Endothelial cell of umbilical vein (primary cell): ENCODE measurements at regions not wholly inside any gene's neighbourhood (a gene's known extent, or its start where the extent isn't known, plus 50 kb on each side); places are given as distances from the start of the nearest gene placed in this dataset.

ENCODE experiments used
- BruUV-seq: library from RNA; stranded (reverse); fragments of 400-500 nt; replicated peaks from 2 replicates; lab custom pipeline; 2021; lab: Mats Ljungman, UMichigan
- CTCF ChIA-PET: fragments of 300-600, 350-600 bp; sonication (Branson Sonifier 250); formaldehyde crosslinking; loops from one replicate; lab custom pipeline; 2021; ENCODE audit warnings: antibody characterized with exemption, inconsistent platforms; lab: Charles Lee
- POLR2A ChIA-PET: fragments of 300-600, 350-600 bp; sonication (Branson Sonifier 250); formaldehyde crosslinking; loops from one replicate; lab custom pipeline; 2021; ENCODE audit warnings: antibody characterized with exemption, inconsistent platforms; lab: Charles Lee
- DNase-seq: peaks from one replicate; pipeline ENCODE4 v3.0.0-alpha.2; 2011; ENCODE audit warnings: low read depth, low spot score
- FAIRE-seq: peaks from 2 replicates; lab custom pipeline; 2011; peaks lifted over from hg19 to GRCh38; lab: Jason Lieb, UNC
- H2AFZ ChIP-seq: 2 replicates; pipeline ENCODE4 v1.6.0; 2012; ENCODE audit warnings: low read depth, low read length, control low read depth, inconsistent platforms
- H3K27ac ChIP-seq: 2 replicates; pipeline ENCODE4 v1.5.1; 2011; ENCODE audit warnings: low read depth, mild to moderate bottlenecking, control low read depth, low read length, moderate library complexity; ENCODE audit not compliant: insufficient read depth
- H3K27me3 ChIP-seq, 2 experiments: 2 replicates each; pipeline versions ENCODE4 v1.6.0 to v1.6.1; 2011; ENCODE audit warnings: low read length in 2 of 2, mixed read lengths in 1 of 2; ENCODE audit not compliant: control insufficient read depth in 2 of 2, insufficient read depth in 2 of 2
- H3K36me3 ChIP-seq, 2 experiments: 2 replicates in 1 of 2; 3 replicates in 1 of 2; pipeline ENCODE4 v1.5.1; 2011; ENCODE audit warnings: low read length in 2 of 2, mild to moderate bottlenecking in 1 of 2, moderate library complexity in 1 of 2; ENCODE audit not compliant: control insufficient read depth in 2 of 2, insufficient read depth in 2 of 2; ENCODE audit errors: extremely low read depth in 1 of 2
- H3K4me1 ChIP-seq: 3 replicates; pipeline ENCODE4 v1.5.1; 2011; ENCODE audit warnings: mild to moderate bottlenecking, low read length; ENCODE audit not compliant: control insufficient read depth, insufficient read depth; ENCODE audit errors: extremely low read depth
- H3K4me2 ChIP-seq: 2 replicates; pipeline ENCODE4 v1.6.1; 2011; ENCODE audit warnings: low read length, control low read depth, mixed read lengths; ENCODE audit not compliant: insufficient read depth
- H3K4me3 ChIP-seq, 3 experiments: fragments of 200-600 bp in 1 of 3; sonication (generic), shearing (Covaris generic) in 1 of 3; replicated peaks in 1 of 3; 2 replicates each; pipeline ENCODE4 v1.5.1; 2011 to 2016; ENCODE audit warnings: control low read depth in 3 of 3, low read length in 3 of 3, mild to moderate bottlenecking in 2 of 3, inconsistent platforms in 1 of 3, low read depth in 1 of 3, moderate library complexity in 1 of 3; ENCODE audit not compliant: insufficient read depth in 1 of 3
- H3K79me2 ChIP-seq: 2 replicates; pipeline ENCODE4 v1.6.0; 2012; ENCODE audit warnings: low read length, inconsistent platforms; ENCODE audit not compliant: control insufficient read depth, insufficient read depth
- H3K9ac ChIP-seq: replicated peaks from 2 replicates; pipeline ENCODE3; 2011; ENCODE audit warnings: low read length, control low read depth; ENCODE audit not compliant: insufficient read depth; ENCODE audit errors: extremely low read depth
- H3K9me1 ChIP-seq: replicated peaks from 3 replicates; pipeline ENCODE4 v1.6.0; 2011; ENCODE audit warnings: mild to moderate bottlenecking, low read length; ENCODE audit not compliant: control insufficient read depth, insufficient read depth; ENCODE audit errors: extremely low read depth
- H3K9me3 ChIP-seq: replicated peaks from 2 replicates; pipeline ENCODE4 v1.5.1; 2012; ENCODE audit warnings: low read length, inconsistent platforms; ENCODE audit not compliant: control insufficient read depth, insufficient read depth
- H4K20me1 ChIP-seq: replicated peaks from 2 replicates; pipeline ENCODE3; 2011; ENCODE audit warnings: mild to moderate bottlenecking, low read length; ENCODE audit not compliant: control insufficient read depth, insufficient read depth; ENCODE audit errors: extremely low read depth
- EZH2 ChIP-seq: IDR thresholded peaks from 2 replicates; pipeline ENCODE4 v1.6.1; 2012; ENCODE audit warnings: borderline replicate concordance, low read depth, mild to moderate bottlenecking, moderate library complexity, low read length, inconsistent platforms; ENCODE audit not compliant: severe bottlenecking
- FOS ChIP-seq: IDR thresholded peaks from 2 replicates; pipeline ENCODE4 v1.6.1; 2011; ENCODE audit warnings: mild to moderate bottlenecking, low read length, moderate library complexity, borderline replicate concordance; ENCODE audit not compliant: insufficient read depth
- GATA2 ChIP-seq: IDR thresholded peaks from 2 replicates; pipeline ENCODE4 v1.7.0; 2011; ENCODE audit warnings: low read depth, mild to moderate bottlenecking, moderate library complexity, mixed read lengths, low read length; ENCODE audit not compliant: insufficient read length, insufficient read depth
- MAX ChIP-seq: IDR thresholded peaks from 2 replicates; pipeline ENCODE4 v1.6.1; 2011; ENCODE audit not compliant: insufficient read depth, insufficient read length
- MYC ChIP-seq: IDR thresholded peaks from one replicate; pipeline ENCODE4 v1.6.1; 2011; ENCODE audit warnings: mild to moderate bottlenecking, low read depth, low read length
- POLR2A ChIP-seq: IDR thresholded peaks from 2 replicates; pipeline ENCODE4 v1.6.1; 2012; ENCODE audit warnings: low read depth, mild to moderate bottlenecking, control low read depth, low read length
- POLR2AphosphoS5 ChIP-seq: IDR thresholded peaks from 2 replicates; pipeline ENCODE4 v1.6.1; 2012; ENCODE audit warnings: low read depth, mild to moderate bottlenecking, control low read depth, low read length, moderate library complexity; ENCODE audit not compliant: insufficient read depth
- dilution Hi-C: fragments of 300-500 bp; cut with MboI; formaldehyde crosslinking; loops from one replicate; pipeline ENCODE4 v1.15.0; 2019; ENCODE audit warnings: low sequenced_read_pairs; ENCODE audit not compliant: extremely low pct_ligation_motif_present
- intact Hi-C: fragments of 100-400 bp; cut with micrococcal nuclease; formaldehyde crosslinking; loops from one replicate; pipeline ENCODE4 v1.10.0; 2022
- TF ChIP-seq, protein P1 (sequence below), 2 donors: IDR thresholded peaks; 1 replicate in 1 of 2; 2 replicates in 1 of 2; pipeline ENCODE4 v1.5.1; 2011; ENCODE audit warnings: low read length in 2 of 2, mild to moderate bottlenecking in 2 of 2, moderate library complexity in 2 of 2, control low read depth in 1 of 2, inconsistent platforms in 1 of 2, low read depth in 1 of 2; ENCODE audit not compliant: insufficient read depth in 1 of 2; ENCODE audit errors: extremely low read depth in 1 of 2

DNA sequence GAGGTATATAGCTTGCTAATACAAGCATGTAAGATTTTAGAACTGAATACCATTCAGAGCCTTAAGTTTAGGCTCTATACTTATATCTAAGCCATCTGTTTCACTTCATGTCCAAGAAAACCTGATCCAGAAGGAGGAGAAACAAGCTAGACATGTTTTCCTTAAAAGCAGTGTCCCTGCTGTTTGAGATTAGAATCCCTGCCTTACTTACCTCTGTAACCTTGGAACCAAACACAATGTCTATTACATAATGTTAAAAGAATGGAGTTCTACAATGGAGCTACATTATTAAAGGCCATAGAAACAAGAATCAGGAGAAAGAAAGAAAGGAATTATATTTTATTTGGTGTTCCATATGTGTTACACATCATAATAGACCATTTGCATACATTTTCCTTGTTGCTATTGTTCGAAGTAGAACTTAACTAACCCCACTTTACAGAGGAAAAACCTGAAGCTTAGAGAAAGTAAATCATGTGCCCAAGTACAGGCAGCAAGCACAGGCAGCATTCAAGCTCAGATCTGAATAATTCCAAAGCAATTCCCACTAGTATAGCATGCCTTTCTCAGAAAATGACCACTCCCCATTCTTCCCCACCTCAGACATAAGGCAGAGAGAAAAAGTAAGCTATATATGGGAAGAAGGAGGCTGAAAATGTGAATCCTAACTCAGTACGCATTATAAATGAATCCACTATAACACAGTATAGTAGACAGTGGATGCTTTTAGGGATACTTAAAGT lies 380.1 kb upstream of the SPAG17 start:
- Histone ChIP-seq H2AFZ (no peak overlapping the region), H3K4me2 (no peak overlapping the region), H3K9ac (no peak overlapping the region), H3K27me3 (no peaks in the 10 kb centered on the region), H3K4me1 (no peaks in the 10 kb centered on the region), H3K9me3 (no peaks in the 10 kb centered on the region), H3K9me1 (no peaks in the 10 kb centered on the region), H3K79me2 (no peaks in the 10 kb centered on the region), H3K36me3 (no peaks in the 10 kb centered on the region), H4K20me1 (no peaks in the 10 kb centered on the region), H3K27ac (no peak overlapping the region), H3K4me3 (no peak overlapping the region)
- CTCF ChIA-PET = no interaction called here
- dilution Hi-C loops (no loop called here), intact Hi-C loops (no loop called here)
- POLR2A ChIA-PET = no interaction called here
- FAIRE-seq (no peak), DNase-seq (no peak)
- TF ChIP-seq POLR2AphosphoS5 (no peak), GATA2 (no peak), EZH2 (no peak), POLR2A (no peak), FOS (no peak), MYC (no peak), MAX (no peak)
- TF ChIP-seq, protein P1, sequence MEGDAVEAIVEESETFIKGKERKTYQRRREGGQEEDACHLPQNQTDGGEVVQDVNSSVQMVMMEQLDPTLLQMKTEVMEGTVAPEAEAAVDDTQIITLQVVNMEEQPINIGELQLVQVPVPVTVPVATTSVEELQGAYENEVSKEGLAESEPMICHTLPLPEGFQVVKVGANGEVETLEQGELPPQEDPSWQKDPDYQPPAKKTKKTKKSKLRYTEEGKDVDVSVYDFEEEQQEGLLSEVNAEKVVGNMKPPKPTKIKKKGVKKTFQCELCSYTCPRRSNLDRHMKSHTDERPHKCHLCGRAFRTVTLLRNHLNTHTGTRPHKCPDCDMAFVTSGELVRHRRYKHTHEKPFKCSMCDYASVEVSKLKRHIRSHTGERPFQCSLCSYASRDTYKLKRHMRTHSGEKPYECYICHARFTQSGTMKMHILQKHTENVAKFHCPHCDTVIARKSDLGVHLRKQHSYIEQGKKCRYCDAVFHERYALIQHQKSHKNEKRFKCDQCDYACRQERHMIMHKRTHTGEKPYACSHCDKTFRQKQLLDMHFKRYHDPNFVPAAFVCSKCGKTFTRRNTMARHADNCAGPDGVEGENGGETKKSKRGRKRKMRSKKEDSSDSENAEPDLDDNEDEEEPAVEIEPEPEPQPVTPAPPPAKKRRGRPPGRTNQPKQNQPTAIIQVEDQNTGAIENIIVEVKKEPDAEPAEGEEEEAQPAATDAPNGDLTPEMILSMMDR (IDR thresholded peaks at IDR 0.05; ENCODE audit: extremely low read depth in 1 of 2, insufficient read depth in 1 of 2, low read depth in 1 of 2, low read length in 2 of 2) = no peak
- no TSS peak for BruUV-seq
